K562 (cell line): ENCODE measurements at regions not wholly inside any gene's neighbourhood (a gene's known extent, or its start where the extent isn't known, plus 50 kb on each side); places are given as distances from the start of the nearest gene placed in this dataset.

Experiments used
- ATAC-seq: fragments of 200-7000 bp; cut with Tn5 transposase; 3 replicates; pipeline ENCODE4 v1.9.1; 2020; ENCODE audit warnings: moderate library complexity
- BruUV-seq: library from RNA; stranded (reverse); fragments of 400-500 nt; replicated peaks from 2 replicates; lab custom pipeline; 2021; lab: Mats Ljungman, UMichigan
- CTCF ChIA-PET: fragments of 300-600 bp; formaldehyde crosslinking; extraction: SDS; loops from one replicate; lab custom pipeline; 2021; ENCODE audit warnings: low intra/inter-chr PET ratio; lab: Yijun Ruan, JAX
- POLR2A ChIA-PET: fragments of 300-600, 350-650 bp; sonication (Branson Sonifier 250); formaldehyde crosslinking; extraction: SDS; loops from one replicate; lab custom pipeline; 2021; ENCODE audit warnings: antibody characterized with exemption, inconsistent platforms; lab: Yijun Ruan, JAX
- DNase-seq, 4 experiments: peaks; one replicate each; pipeline versions ENCODE4 v3.0.0 to v3.0.0-alpha.2; 2011 to 2018; ENCODE audit warnings: low spot score in 3 of 4, mixed read lengths in 3 of 4; ENCODE audit errors: extremely low read depth in 1 of 4
- FAIRE-seq: peaks from 2 replicates; lab custom pipeline; 2011; peaks lifted over from hg19 to GRCh38; lab: Jason Lieb, UNC
- H2AFZ ChIP-seq: 2 replicates; pipeline ENCODE4 v1.6.0; 2011; ENCODE audit warnings: low read depth, low read length, control low read depth, inconsistent platforms
- H3K27ac ChIP-seq: fragments of 200-600 bp; 3 replicates; pipeline ENCODE4 v1.8.0; 2011; ENCODE audit warnings: low read depth, mild to moderate bottlenecking, control low read depth, inconsistent platforms, low read length, moderate library complexity, mixed read lengths; ENCODE audit errors: extremely low read depth
- H3K27me3 ChIP-seq, 2 experiments: fragments of 300-600 bp in 1 of 2; 2 replicates in 1 of 2; 3 replicates in 1 of 2; pipeline versions ENCODE4 v1.6.0 to v1.8.0; 2011; ENCODE audit warnings: inconsistent platforms in 2 of 2, low read length in 2 of 2, mild to moderate bottlenecking in 1 of 2, mixed read lengths in 1 of 2, moderate library complexity in 1 of 2; ENCODE audit not compliant: control insufficient read depth in 2 of 2, insufficient read depth in 2 of 2
- H3K36me3 ChIP-seq: fragments of 300-600 bp; 3 replicates; pipeline ENCODE4 v1.8.0; 2011; ENCODE audit warnings: mild to moderate bottlenecking, low read length, inconsistent platforms; ENCODE audit not compliant: control insufficient read depth, insufficient read depth
- H3K4me1 ChIP-seq, 2 experiments: fragments of 200-600 bp in 1 of 2; replicated peaks in 1 of 2; 2 replicates in 1 of 2; 3 replicates in 1 of 2; pipeline versions ENCODE4 v1.5.1 to v1.8.0; 2011; ENCODE audit warnings: inconsistent platforms in 2 of 2, low read length in 2 of 2, mild to moderate bottlenecking in 1 of 2, mixed read lengths in 1 of 2, moderate library complexity in 1 of 2; ENCODE audit not compliant: control insufficient read depth in 2 of 2, insufficient read depth in 2 of 2
- H3K4me2 ChIP-seq: 2 replicates; pipeline ENCODE4 v1.6.1; 2011; ENCODE audit warnings: low read length, control low read depth, inconsistent platforms, mixed read lengths; ENCODE audit not compliant: insufficient read depth
- H3K4me3 ChIP-seq: fragments of 200-600 bp; sonication (generic), shearing (Covaris generic); 2 replicates; pipeline ENCODE4 v1.5.1; 2016; ENCODE audit warnings: control low read depth, inconsistent platforms
- H3K79me2 ChIP-seq: fragments of 200-600 bp; 3 replicates; pipeline ENCODE4 v1.8.0; 2011; ENCODE audit warnings: low read length, inconsistent platforms; ENCODE audit not compliant: control insufficient read depth, insufficient read depth
- H3K9ac ChIP-seq, 2 experiments: 2 replicates each; pipeline versions ENCODE4 v1.6.0 to v1.6.1; 2011; ENCODE audit warnings: low read depth in 2 of 2, low read length in 2 of 2, control low read depth in 1 of 2, inconsistent platforms in 1 of 2, mild to moderate bottlenecking in 1 of 2, mixed read lengths in 1 of 2; ENCODE audit not compliant: insufficient read depth in 1 of 2
- H3K9me1 ChIP-seq: one replicate; pipeline ENCODE4 v1.6.0; 2011; ENCODE audit warnings: inconsistent platforms, mild to moderate bottlenecking, low read length, moderate library complexity; ENCODE audit not compliant: control insufficient read depth, insufficient read depth
- H3K9me3 ChIP-seq: replicated peaks from 2 replicates; pipeline ENCODE4 v1.5.1; 2011; ENCODE audit warnings: low read depth, low read length, inconsistent platforms; ENCODE audit not compliant: control insufficient read depth, insufficient read depth
- H4K20me1 ChIP-seq: replicated peaks from 2 replicates; pipeline ENCODE4 v1.6.1; 2011; ENCODE audit warnings: low read length, inconsistent platforms, mixed read lengths; ENCODE audit not compliant: control insufficient read depth, insufficient read depth
- CC2D1A ChIP-seq: fragments of 450-650 bp; IDR thresholded peaks from 2 replicates; pipeline ENCODE4 v1.6.1; 2017; ENCODE audit warnings: mild to moderate bottlenecking
- CHD4 ChIP-seq: fragments of 200-600 bp; sonication (generic); IDR thresholded peaks from 3 replicates; pipeline ENCODE4 v1.6.1; 2012; ENCODE audit warnings: low read depth, mild to moderate bottlenecking, mixed read lengths, low read length, inconsistent platforms; ENCODE audit not compliant: insufficient read depth, insufficient replicate concordance, poor library complexity, severe bottlenecking
- CSDE1 ChIP-seq, 2 experiments: fragments of 450-650 bp; IDR thresholded peaks; 2 replicates each; pipeline ENCODE4 v1.6.1; 2016; ENCODE audit warnings: mild to moderate bottlenecking in 1 of 2
- HNRNPK ChIP-seq: fragments of 200-400 bp; formaldehyde crosslinking; IDR thresholded peaks from one replicate; pipeline ENCODE4 v1.6.1; 2018; ENCODE audit warnings: mild to moderate bottlenecking, low read depth, low read length; ENCODE audit not compliant: poor library complexity, severe bottlenecking
- KLF13 ChIP-seq: fragments of 450-650 bp; IDR thresholded peaks from 2 replicates; pipeline ENCODE4 v1.6.1; 2016; ENCODE audit warnings: missing genetic modification characterization, low read depth, mild to moderate bottlenecking, missing compliant biosample characterization, moderate library complexity, borderline replicate concordance
- NR2F6 ChIP-seq: fragments of 450-650 bp; formaldehyde crosslinking; IDR thresholded peaks from 2 replicates; pipeline ENCODE4 v1.4.0; 2020; ENCODE audit warnings: mild to moderate bottlenecking
- POLR2A ChIP-seq: fragments of 450-650 bp; conservative IDR thresholded peaks from 2 replicates; pipeline ENCODE4 v1.6.1; 2016
- POLR3G ChIP-seq: IDR thresholded peaks from 2 replicates; pipeline ENCODE4 v1.6.1; 2011; ENCODE audit not compliant: insufficient read length, insufficient replicate concordance; ENCODE audit errors: extremely low read depth
- RAD51 ChIP-seq: fragments of 450-650 bp; IDR thresholded peaks from 2 replicates; pipeline ENCODE4 v1.7.1; 2016; ENCODE audit warnings: low read depth, mild to moderate bottlenecking, borderline replicate concordance
- SP2 ChIP-seq: IDR thresholded peaks from 2 replicates; pipeline ENCODE4 v1.6.1; 2011; ENCODE audit warnings: mild to moderate bottlenecking, low read depth, low read length, moderate library complexity; ENCODE audit not compliant: poor library complexity, severe bottlenecking; ENCODE audit errors: extremely low read depth
- SREBF1 ChIP-seq: fragments of 150-350 bp; IDR thresholded peaks from 2 replicates; pipeline ENCODE4 v1.6.1; 2014; ENCODE audit warnings: antibody characterized with exemption, low read depth, low read length, borderline replicate concordance
- TAF1 ChIP-seq: IDR thresholded peaks from 2 replicates; pipeline ENCODE4 v1.6.1; 2011; ENCODE audit warnings: mild to moderate bottlenecking, low read length, moderate library complexity; ENCODE audit not compliant: insufficient read depth, control insufficient read depth, severe bottlenecking; ENCODE audit errors: extremely low read depth
- TARDBP ChIP-seq: fragments of 450-650 bp; IDR thresholded peaks from 2 replicates; pipeline ENCODE4 v1.6.1; 2016
- TFAM ChIP-seq: fragments of 250-450 bp; sonication (Bioruptor Pico); conservative IDR thresholded peaks from 2 replicates; pipeline ENCODE4 v1.5.0; 2021; ENCODE audit warnings: mild to moderate bottlenecking, moderate library complexity
- ZFX ChIP-seq: sonication (generic); formaldehyde crosslinking; IDR thresholded peaks from 2 replicates; pipeline ENCODE4 v1.8.0; 2022; ENCODE audit warnings: mild to moderate bottlenecking, missing genetic modification reagents, moderate library complexity
- ZNF12 ChIP-seq: sonication (generic); formaldehyde crosslinking; IDR thresholded peaks from 2 replicates; pipeline ENCODE4 v1.4.0; 2020; ENCODE audit warnings: mild to moderate bottlenecking, missing genetic modification reagents
- WGBS: fragments of 100-300 bp; shearing (Covaris generic); methylation state at CpG from one replicate; pipeline ENCODE4 v1.1.6; 2016; ENCODE audit warnings: low coverage, mixed read lengths; ENCODE audit not compliant: insufficient coverage; ENCODE audit errors: missing lambda C conversion rate; 5-methylcytosine and 5-hydroxymethylcytosine counted together
- in situ Hi-C: fragments of 300-500 bp; cut with MboI; formaldehyde crosslinking; loops from 4 replicates; pipeline ENCODE4 v1.15.0; 2018; ENCODE audit warnings: inconsistent platforms, mixed read lengths
- intact Hi-C: fragments of 100-400 bp; cut with micrococcal nuclease; formaldehyde crosslinking; loops from 2 replicates; pipeline ENCODE4 v1.14.2; 2022
- TF ChIP-seq, protein P1 (sequence below): IDR thresholded peaks from 3 replicates; pipeline ENCODE4 v1.6.1; 2011; ENCODE audit warnings: borderline replicate concordance, mild to moderate bottlenecking; ENCODE audit not compliant: insufficient read length, insufficient read depth

DNA sequence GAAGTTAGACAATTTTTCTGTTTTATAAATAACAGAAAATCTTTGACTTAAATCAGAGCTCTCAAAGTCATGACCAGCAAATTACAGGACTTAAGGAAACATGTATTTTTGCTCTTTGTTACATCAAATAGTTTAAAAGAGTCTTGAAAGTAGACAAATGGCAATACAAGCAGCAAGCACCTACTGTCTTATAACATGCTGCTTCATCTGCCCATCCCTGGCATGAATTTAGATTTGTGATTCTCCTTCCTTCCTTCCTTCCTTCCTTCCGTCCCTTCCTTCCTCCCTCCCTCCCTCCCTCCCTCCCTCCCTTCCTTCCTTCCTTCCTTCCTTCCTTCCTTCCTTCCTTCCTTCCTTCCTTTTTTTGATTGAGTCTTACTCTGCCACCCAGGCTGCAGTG lies 715.6 kb upstream of the FLRT2 start:
- in situ Hi-C loops (no loop called here), intact Hi-C loops (no loop called here)
- FAIRE-seq, result no peak
- Histone ChIP-seq H3K4me1 (no peaks in the 10 kb centered on the region), H3K9me1 (no peaks in the 10 kb centered on the region), H3K4me3 (no peak overlapping the region), H3K79me2 (no peaks in the 10 kb centered on the region), H3K27ac (no peak overlapping the region), H3K36me3 (no peaks in the 10 kb centered on the region), H3K9ac (no peak overlapping the region), H3K9me3 (no peaks in the 10 kb centered on the region; the same call in 1 of the 2 replicates), H2AFZ (no peak overlapping the region), H3K4me2 (no peak overlapping the region), H3K27me3 (no peaks in the 10 kb centered on the region), H4K20me1 (no peaks in the 10 kb centered on the region)
- TF ChIP-seq SP2, result no peak
- TF ChIP-seq ZNF12 (CRISPR knock-in tag), result no peak
- TF ChIP-seq TARDBP, result no peak
- no peak for TF ChIP-seq TAF1
- no peak for TF ChIP-seq CSDE1 (IDR thresholded peaks at IDR 0.05)
- no peak for TF ChIP-seq RAD51
- TF ChIP-seq SREBF1, result no peak
- no CpG with 5 or more reads among the region's 1 CpG for whole genome bisulfite sequencing
- ATAC-seq, result no peak
- DNase-seq, result no peak
- ChIA-PET CTCF (no interaction called here), POLR2A (no interaction called here)
- no TSS peak for BruUV-seq

DNA sequence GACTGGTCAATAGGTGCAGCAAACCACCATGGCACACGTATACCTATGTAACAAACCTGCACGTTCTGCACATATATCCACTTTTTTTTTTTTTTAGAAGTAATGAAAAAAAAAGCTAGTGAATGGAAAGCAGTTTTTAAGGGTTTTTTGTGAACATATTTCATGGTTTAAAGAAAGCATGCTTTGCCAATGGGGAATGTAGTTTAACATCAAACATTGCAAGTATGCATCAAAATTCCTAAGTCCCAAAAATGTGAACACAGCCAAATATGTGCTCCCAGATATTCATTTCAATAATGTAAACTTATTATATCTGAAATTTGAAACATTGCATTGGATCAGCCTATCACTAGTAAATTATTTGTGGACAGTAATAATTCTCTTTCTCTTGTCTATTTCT lies 710.4 kb upstream of the FLRT2 start:
- no TSS peak for BruUV-seq
- Histone ChIP-seq H3K9ac (no peak overlapping the region), H4K20me1 (no peaks in the 10 kb centered on the region), H3K9me1 (no peaks in the 10 kb centered on the region), H3K4me2 (no peak overlapping the region), H3K79me2 (no peaks in the 10 kb centered on the region), H3K4me1 (no peaks in the 10 kb centered on the region), H3K27ac (no peak overlapping the region), H3K4me3 (no peak overlapping the region), H2AFZ (no peak overlapping the region), H3K36me3 (no peaks in the 10 kb centered on the region), H3K9me3 (no peaks in the 10 kb centered on the region; the same call in 1 of the 2 replicates), H3K27me3 (no peaks in the 10 kb centered on the region)
- in situ Hi-C loops, result no loop called here
- ChIA-PET CTCF (no interaction called here), POLR2A (no interaction called here)
- WGBS, result 0% methylated on average over 2 of the region's 2 CpGs
- FAIRE-seq (no peak), ATAC-seq (no peak), DNase-seq (no peak)
- intact Hi-C loops, result no loop called here
- TF ChIP-seq CC2D1A (no peak), ZFX (CRISPR knock-in tag) (no peak), HNRNPK (no peak), POLR3G (no peak), POLR2A (no peak), NR2F6 (no peak), CHD4 (no peak), TFAM (CRISPR knock-in tag) (no peak), KLF13 (tag) (no peak)
- TF ChIP-seq, protein P1, sequence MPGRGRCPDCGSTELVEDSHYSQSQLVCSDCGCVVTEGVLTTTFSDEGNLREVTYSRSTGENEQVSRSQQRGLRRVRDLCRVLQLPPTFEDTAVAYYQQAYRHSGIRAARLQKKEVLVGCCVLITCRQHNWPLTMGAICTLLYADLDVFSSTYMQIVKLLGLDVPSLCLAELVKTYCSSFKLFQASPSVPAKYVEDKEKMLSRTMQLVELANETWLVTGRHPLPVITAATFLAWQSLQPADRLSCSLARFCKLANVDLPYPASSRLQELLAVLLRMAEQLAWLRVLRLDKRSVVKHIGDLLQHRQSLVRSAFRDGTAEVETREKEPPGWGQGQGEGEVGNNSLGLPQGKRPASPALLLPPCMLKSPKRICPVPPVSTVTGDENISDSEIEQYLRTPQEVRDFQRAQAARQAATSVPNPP, result no peak
